NCI-H345 (cell line): ENCODE measurements at regions not wholly inside any gene's neighbourhood (a gene's known extent, or its start where the extent isn't known, plus 50 kb on each side); places are given as distances from the start of the nearest gene placed in this dataset.

Source experiments
- DNase-seq: peaks from one replicate; lab custom pipeline; 2025; lab: John Stamatoyannopoulos, UW

- no peak for DNase-seq
These were observed 390.8 kb downstream of the GJA1 start for GRCh38 chr6:121826156-121826810.

GRCh38 chr6:121828146-121828886, 392.9 kb downstream of the GJA1 start:
- no peak for DNase-seq

GRCh38 chr6:121830736-121831135, 395.3 kb downstream of the GJA1 start:
- DNase-seq, result no peak

GRCh38 chr6:121835662-121836061, 400.2 kb downstream of the GJA1 start:
- no peak for DNase-seq

- DNase-seq, result no peak
These were observed 402.2 kb downstream of the GJA1 start for GRCh38 chr6:121837545-121838229.

- DNase-seq, result no peak
These were observed 403.4 kb downstream of the GJA1 start for GRCh38 chr6:121838842-121839241.

- no peak for DNase-seq
These were observed 404.4 kb downstream of the GJA1 start for GRCh38 chr6:121839896-121840295.

GRCh38 chr6:121844898-121845297, 409.5 kb downstream of the GJA1 start:
- no peak for DNase-seq

GRCh38 chr6:121847806-121848522, 412.5 kb downstream of the GJA1 start:
- no peak for DNase-seq

GRCh38 chr6:121848523-121849255, 413.2 kb downstream of the GJA1 start:
- DNase-seq, result no peak

- no peak for DNase-seq
These were observed 414.0 kb downstream of the GJA1 start for GRCh38 chr6:121849477-121849876.

- DNase-seq, result no peak
These were observed 415.6 kb downstream of the GJA1 start for GRCh38 chr6:121851056-121851455.

GRCh38 chr6:121853686-121854085, 418.2 kb downstream of the GJA1 start:
- DNase-seq, result no peak

GRCh38 chr6:121855521-121855920, 420.1 kb downstream of the GJA1 start:
- no peak for DNase-seq

- no peak for DNase-seq
These were observed 420.9 kb downstream of the GJA1 start for GRCh38 chr6:121856296-121856695.

- no peak for DNase-seq
These were observed 422.1 kb downstream of the GJA1 start for GRCh38 chr6:121857551-121857950.

- DNase-seq, result no peak
These were observed 422.9 kb downstream of the GJA1 start for GRCh38 chr6:121858310-121858709.

GRCh38 chr6:121858986-121859385, 423.5 kb downstream of the GJA1 start:
- no peak for DNase-seq

- no peak for DNase-seq
These were observed 430.4 kb downstream of the GJA1 start for GRCh38 chr6:121865811-121866210.

- no peak for DNase-seq
These were observed 431.6 kb downstream of the GJA1 start for GRCh38 chr6:121867095-121867494.

GRCh38 chr6:121868206-121868605, 432.8 kb downstream of the GJA1 start:
- DNase-seq, result no peak

- no peak for DNase-seq
These were observed 438.1 kb downstream of the GJA1 start for GRCh38 chr6:121873595-121873994.
